ENCODE measurements at regions not wholly inside any gene's neighbourhood (a gene's known extent, or its start where the extent isn't known, plus 50 kb on each side); places are given as distances from the start of the nearest gene placed in this dataset.

- no peak for DNase-seq
These were observed 185.9 kb upstream of the ZBTB20 start for GRCh38 chr3:115332998-115333397.

- DNase-seq, result no peak
These were observed 189.7 kb upstream of the ZBTB20 start for GRCh38 chr3:115336836-115337235.

GRCh38 chr3:115340586-115340985 is 193.5 kb upstream of the ZBTB20 start:
- no peak for DNase-seq

- DNase-seq, result no peak
These were observed 194.1 kb upstream of the ZBTB20 start for GRCh38 chr3:115341208-115341607.

- DNase-seq, result no peak
These were observed 200.6 kb upstream of the ZBTB20 start for GRCh38 chr3:115347737-115348136.

GRCh38 chr3:115348412-115348811 is 201.3 kb upstream of the ZBTB20 start:
- DNase-seq, result no peak

- DNase-seq, result no peak
These were observed 202.1 kb upstream of the ZBTB20 start for GRCh38 chr3:115348951-115349745.

- no peak for DNase-seq
These were observed 203.5 kb upstream of the ZBTB20 start for GRCh38 chr3:115350606-115351005.

- no peak for DNase-seq
These were observed 204.1 kb upstream of the ZBTB20 start for GRCh38 chr3:115351193-115351592.

- no peak for DNase-seq
These were observed 206.9 kb upstream of the ZBTB20 start for GRCh38 chr3:115354010-115354409.

- no peak for DNase-seq
These were observed 210.4 kb upstream of the ZBTB20 start for GRCh38 chr3:115357456-115357855.

- DNase-seq, result no peak
These were observed 212.4 kb upstream of the ZBTB20 start for GRCh38 chr3:115359536-115359935.

- no peak for DNase-seq
These were observed 214.7 kb upstream of the ZBTB20 start for GRCh38 chr3:115361806-115362205.

GRCh38 chr3:115363071-115363470 is 216.0 kb upstream of the ZBTB20 start:
- no peak for DNase-seq

GRCh38 chr3:115369021-115369420 is 221.9 kb upstream of the ZBTB20 start:
- DNase-seq, result no peak

- DNase-seq, result no peak
These were observed 228.3 kb upstream of the ZBTB20 start for GRCh38 chr3:115375362-115375761.

GRCh38 chr3:115380883-115381572 is 233.9 kb upstream of the ZBTB20 start:
- no peak for DNase-seq

GRCh38 chr3:115381573-115381912 is 234.5 kb upstream of the ZBTB20 start:
- DNase-seq, result no peak

- DNase-seq, result no peak
These were observed 234.8 kb upstream of the ZBTB20 start for GRCh38 chr3:115381931-115382330.

GRCh38 chr3:115384381-115384780 is 237.3 kb upstream of the ZBTB20 start:
- DNase-seq, result no peak

- no peak for DNase-seq
These were observed 237.3 kb upstream of the GAP43 start for GRCh38 chr3:115385774-115386730.

- DNase-seq, result no peak
These were observed 235.1 kb upstream of the GAP43 start for GRCh38 chr3:115388166-115388565.

GRCh38 chr3:115388811-115389210 is 234.5 kb upstream of the GAP43 start:
- DNase-seq, result no peak

Data from DMS 273 treated with DMSO at 0.1 percent for 48 hours (cell line).